IMR-90 (cell line): ENCODE measurements at regions not wholly inside any gene's neighbourhood (a gene's known extent, or its start where the extent isn't known, plus 50 kb on each side); places are given as distances from the start of the nearest gene placed in this dataset.

Experiments
- ATAC-seq: fragments of 200-7000 bp; cut with Tn5 transposase; 2 replicates; pipeline ENCODE4 v1.9.1; 2020; ENCODE audit warnings: low read depth, mild to moderate bottlenecking, moderate library complexity
- BruUV-seq: library from RNA; stranded (reverse); fragments of 400-500 nt; replicated peaks from 2 replicates; lab custom pipeline; 2021; lab: Mats Ljungman, UMichigan
- CTCF ChIA-PET: fragments of 300-600 bp; formaldehyde crosslinking; extraction: SDS; loops from one replicate; lab custom pipeline; 2021; ENCODE audit warnings: antibody characterized with exemption; lab: Yijun Ruan, JAX
- POLR2A ChIA-PET: fragments of 300-600 bp; sonication (Branson Sonifier 250); formaldehyde crosslinking; loops from one replicate; lab custom pipeline; 2022; ENCODE audit warnings: antibody characterized with exemption; ENCODE audit not compliant: unreplicated experiment; lab: Charles Lee
- DNase-seq: peaks from one replicate; pipeline ENCODE4 v3.0.0; 2013
- H2AFZ ChIP-seq: replicated peaks from 2 replicates; pipeline ENCODE3; 2013; ENCODE audit warnings: low read length, mild to moderate bottlenecking; ENCODE audit not compliant: poor library complexity
- H2AK5ac ChIP-seq: 2 replicates; pipeline ENCODE4 v1.6.1; 2013; ENCODE audit warnings: low read depth, low read length, inconsistent platforms
- H2AK9ac ChIP-seq: replicated peaks from 2 replicates; pipeline ENCODE3; 2013; ENCODE audit warnings: mild to moderate bottlenecking, low read depth, low read length, moderate library complexity; ENCODE audit not compliant: poor library complexity
- H2BK120ac ChIP-seq: 2 replicates; pipeline ENCODE4 v1.6.1; 2013; ENCODE audit warnings: low read depth, low read length, inconsistent platforms
- H2BK15ac ChIP-seq: 3 replicates; pipeline ENCODE4 v1.6.1; 2013; ENCODE audit warnings: low read depth, low read length, inconsistent platforms
- H2BK20ac ChIP-seq: 2 replicates; pipeline ENCODE4 v1.6.1; 2013; ENCODE audit warnings: low read depth, mild to moderate bottlenecking, inconsistent platforms, low read length, moderate library complexity
- H2BK5ac ChIP-seq: 2 replicates; pipeline ENCODE4 v1.6.1; 2013; ENCODE audit warnings: mild to moderate bottlenecking, low read depth, low read length, inconsistent platforms; ENCODE audit not compliant: poor library complexity, severe bottlenecking
- H3K14ac ChIP-seq: replicated peaks from 2 replicates; pipeline ENCODE4 v1.6.1; 2013; ENCODE audit warnings: low read depth, low read length, inconsistent platforms
- H3K18ac ChIP-seq: 2 replicates; pipeline ENCODE4 v1.6.1; 2013; ENCODE audit warnings: low read depth, low read length, control low read depth
- H3K23ac ChIP-seq: 2 replicates; pipeline ENCODE4 v1.6.1; 2013; ENCODE audit warnings: low read depth, low read length, inconsistent platforms
- H3K27ac ChIP-seq: 2 replicates; pipeline ENCODE4 v1.5.1; 2013; ENCODE audit warnings: mild to moderate bottlenecking, control low read depth, low read length; ENCODE audit not compliant: insufficient read depth
- H3K27me3 ChIP-seq: 2 replicates; pipeline ENCODE4 v1.6.1; 2013; ENCODE audit warnings: low read length; ENCODE audit not compliant: control insufficient read depth, insufficient read depth
- H3K36me3 ChIP-seq: 2 replicates; pipeline ENCODE4 v1.6.1; 2013; ENCODE audit warnings: low read length, mixed read lengths; ENCODE audit not compliant: control insufficient read depth, insufficient read depth
- H3K4ac ChIP-seq: 2 replicates; pipeline ENCODE4 v1.6.1; 2013; ENCODE audit warnings: low read depth, low read length, inconsistent platforms
- H3K4me1 ChIP-seq: 2 replicates; pipeline ENCODE4 v1.6.1; 2013; ENCODE audit warnings: low read length, mixed read lengths; ENCODE audit not compliant: control insufficient read depth, insufficient read depth
- H3K4me2 ChIP-seq: 2 replicates; pipeline ENCODE4 v1.6.1; 2013; ENCODE audit warnings: low read depth, mild to moderate bottlenecking, control low read depth, low read length, moderate library complexity
- H3K4me3 ChIP-seq: 2 replicates; pipeline ENCODE4 v1.5.1; 2013; ENCODE audit warnings: low read depth, mild to moderate bottlenecking, control low read depth, low read length, moderate library complexity; ENCODE audit not compliant: insufficient read depth
- H3K56ac ChIP-seq: 2 replicates; pipeline ENCODE4 v1.6.1; 2013; ENCODE audit warnings: low read length, inconsistent platforms; ENCODE audit not compliant: insufficient read depth; ENCODE audit errors: extremely low read depth
- H3K79me1 ChIP-seq, 2 experiments: 2 replicates each; pipeline ENCODE4 v1.6.1; 2013; ENCODE audit warnings: low read length in 2 of 2, inconsistent platforms in 1 of 2, low read depth in 1 of 2
- H3K9ac ChIP-seq: 2 replicates; pipeline ENCODE4 v1.6.1; 2013; ENCODE audit warnings: low read depth, low read length, control low read depth
- H3K9me1 ChIP-seq: 2 replicates; pipeline ENCODE4 v1.6.1; 2013; ENCODE audit warnings: low read length, inconsistent platforms; ENCODE audit not compliant: insufficient read depth
- H3K9me3 ChIP-seq: 2 replicates; pipeline ENCODE4 v1.6.1; 2013; ENCODE audit warnings: low read length; ENCODE audit not compliant: control insufficient read depth, insufficient read depth
- H4K20me1 ChIP-seq: 2 replicates; pipeline ENCODE4 v1.6.1; 2013; ENCODE audit warnings: low read length, inconsistent platforms; ENCODE audit not compliant: insufficient read depth
- H4K5ac ChIP-seq: 2 replicates; pipeline ENCODE4 v1.6.1; 2013; ENCODE audit warnings: mild to moderate bottlenecking, low read depth, low read length, control low read depth
- H4K8ac ChIP-seq, 2 experiments: 2 replicates each; pipeline ENCODE4 v1.6.1; 2013; ENCODE audit warnings: low read depth in 2 of 2, low read length in 2 of 2, control low read depth in 1 of 2, inconsistent platforms in 1 of 2
- H4K91ac ChIP-seq: 2 replicates; pipeline ENCODE4 v1.6.1; 2013; ENCODE audit warnings: low read depth, low read length, inconsistent platforms; ENCODE audit not compliant: insufficient read depth
- CEBPB ChIP-seq: IDR thresholded peaks from 2 replicates; pipeline ENCODE4 v1.6.1; 2012; ENCODE audit warnings: low read depth, low read length, improper control_type of control experiment
- NFE2L2 ChIP-seq: fragments of 150-350 bp; IDR thresholded peaks from 2 replicates; pipeline ENCODE4 v1.6.1; 2016; ENCODE audit warnings: low read depth, mild to moderate bottlenecking, low read length
- POLR2A ChIP-seq: IDR thresholded peaks from 2 replicates; pipeline ENCODE4 v1.6.1; 2012; ENCODE audit warnings: mild to moderate bottlenecking, low read depth, low read length
- WGBS, 2 experiments: methylation state at CpG; one replicate each; pipeline versions ENCODE4 v1.1.5 to v1.1.7; 2013; ENCODE audit warnings: missing lambda C conversion rate in 2 of 2; ENCODE audit not compliant: insufficient read length in 1 of 2; ENCODE audit errors: extremely low coverage in 2 of 2; 5-methylcytosine and 5-hydroxymethylcytosine counted together
- dilution Hi-C: fragments of 300-500 bp; cut with HindIII; formaldehyde crosslinking; loops from one replicate; pipeline ENCODE4 v1.14.3; 2018; ENCODE audit warnings: low sequenced_read_pairs; ENCODE audit not compliant: unreplicated experiment
- in situ Hi-C: fragments of 300-500 bp; cut with MboI; formaldehyde crosslinking; loops from 3 replicates; pipeline ENCODE4 v1.14.3; 2019; ENCODE audit warnings: low sequenced_read_pairs, inconsistent platforms, mixed read lengths
- intact Hi-C: fragments of 100-400 bp; cut with micrococcal nuclease; formaldehyde crosslinking; loops from 2 replicates; pipeline ENCODE4 v1.10.0; 2022

DNA sequence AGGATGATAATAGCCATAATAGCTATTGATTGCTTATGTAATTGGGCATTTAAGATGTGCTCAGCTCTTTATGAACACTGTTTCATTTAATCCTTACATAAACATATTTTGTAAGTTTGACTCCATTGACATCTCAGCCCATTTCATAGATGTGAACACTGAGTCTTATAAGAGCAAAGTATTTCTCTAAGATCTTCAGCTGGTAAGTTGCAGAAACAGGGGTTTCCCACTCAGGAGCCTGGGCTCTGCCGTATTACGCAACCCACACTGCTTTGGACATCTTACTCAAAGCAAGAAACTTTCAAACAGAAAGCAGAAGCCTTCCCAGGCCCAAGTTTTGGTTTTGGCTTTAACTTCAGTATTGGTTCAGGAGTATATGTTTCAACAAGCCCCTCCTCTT is 705.1 kb downstream of the MED13L start:
- H3K79me1 ChIP-seq: no peaks in the 10 kb centered on the region
- H4K20me1 ChIP-seq: no peaks in the 10 kb centered on the region
- peaks cover 4% of the 10 kb centered on the region for H3K27me3 ChIP-seq
- peak; percentile 12 for DNase-seq
- H2BK5ac ChIP-seq: no peak overlapping the region
- no peak for ATAC-seq
- no peak overlapping the region for H3K4ac ChIP-seq
- intact Hi-C loops (loop anchor here (10.0 kb wide), 1 partner anchor 908 kb away; no protein-coding TSS in a partner anchor), in situ Hi-C loops (no loop called here), dilution Hi-C loops (no loop called here)
- H2BK20ac ChIP-seq: no peak overlapping the region
- no peak overlapping the region for H3K9ac ChIP-seq
- H3K27ac ChIP-seq: no peak overlapping the region
- no peaks in the 10 kb centered on the region for H3K9me3 ChIP-seq
- no TSS peak for BruUV-seq
- no peak overlapping the region for H4K5ac ChIP-seq
- no peaks in the 10 kb centered on the region for H3K36me3 ChIP-seq
- no peak overlapping the region for H4K8ac ChIP-seq
- WGBS, 2 experiments: no CpG with 5 or more reads among the region's 2 CpGs
- H2AK5ac ChIP-seq: no peak overlapping the region
- no peak overlapping the region for H3K56ac ChIP-seq
- H2BK15ac ChIP-seq: no peak overlapping the region
- TF ChIP-seq NFE2L2 (no peak), CEBPB (peak; percentile 84), POLR2A (no peak)
- no peak overlapping the region for H3K4me2 ChIP-seq
- H4K91ac ChIP-seq: no peak overlapping the region
- H3K18ac ChIP-seq: no peak overlapping the region
- no peak overlapping the region for H3K23ac ChIP-seq
- H3K4me1 ChIP-seq: no peaks in the 10 kb centered on the region
- H2AFZ ChIP-seq: no peak overlapping the region
- ChIA-PET POLR2A (no interaction called here), CTCF (no interaction called here)
- no peak overlapping the region for H3K4me3 ChIP-seq
- H3K9me1 ChIP-seq: no peaks in the 10 kb centered on the region
- no peak overlapping the region for H2AK9ac ChIP-seq
- H3K14ac ChIP-seq: no peak overlapping the region
- H2BK120ac ChIP-seq: no peak overlapping the region
